ENCODE measurements at regions not wholly inside any gene's neighbourhood (a gene's known extent, or its start where the extent isn't known, plus 50 kb on each side); places are given as distances from the start of the nearest gene placed in this dataset.
A peak's percentile ranks its signal among the peaks of the same experiment; 100 is the strongest.

- no peak for DNase-seq (ENCODE audit: low read depth)
- TF ChIP-seq, protein P1, sequence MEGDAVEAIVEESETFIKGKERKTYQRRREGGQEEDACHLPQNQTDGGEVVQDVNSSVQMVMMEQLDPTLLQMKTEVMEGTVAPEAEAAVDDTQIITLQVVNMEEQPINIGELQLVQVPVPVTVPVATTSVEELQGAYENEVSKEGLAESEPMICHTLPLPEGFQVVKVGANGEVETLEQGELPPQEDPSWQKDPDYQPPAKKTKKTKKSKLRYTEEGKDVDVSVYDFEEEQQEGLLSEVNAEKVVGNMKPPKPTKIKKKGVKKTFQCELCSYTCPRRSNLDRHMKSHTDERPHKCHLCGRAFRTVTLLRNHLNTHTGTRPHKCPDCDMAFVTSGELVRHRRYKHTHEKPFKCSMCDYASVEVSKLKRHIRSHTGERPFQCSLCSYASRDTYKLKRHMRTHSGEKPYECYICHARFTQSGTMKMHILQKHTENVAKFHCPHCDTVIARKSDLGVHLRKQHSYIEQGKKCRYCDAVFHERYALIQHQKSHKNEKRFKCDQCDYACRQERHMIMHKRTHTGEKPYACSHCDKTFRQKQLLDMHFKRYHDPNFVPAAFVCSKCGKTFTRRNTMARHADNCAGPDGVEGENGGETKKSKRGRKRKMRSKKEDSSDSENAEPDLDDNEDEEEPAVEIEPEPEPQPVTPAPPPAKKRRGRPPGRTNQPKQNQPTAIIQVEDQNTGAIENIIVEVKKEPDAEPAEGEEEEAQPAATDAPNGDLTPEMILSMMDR (IDR thresholded peaks at IDR 0.05; ENCODE audit: low read depth, low read length) = no peak
- no peak for TF ChIP-seq MYC (IDR thresholded peaks at IDR 0.05; ENCODE audit: low read depth, low read length)
- no peak for TF ChIP-seq POLR2A (IDR thresholded peaks at IDR 0.05; ENCODE audit: extremely low read depth, insufficient read length)
- TF ChIP-seq, protein P2, sequence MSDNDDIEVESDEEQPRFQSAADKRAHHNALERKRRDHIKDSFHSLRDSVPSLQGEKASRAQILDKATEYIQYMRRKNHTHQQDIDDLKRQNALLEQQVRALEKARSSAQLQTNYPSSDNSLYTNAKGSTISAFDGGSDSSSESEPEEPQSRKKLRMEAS (IDR thresholded peaks at IDR 0.05; ENCODE audit: low read depth, low read length) = no peak
- no peak overlapping the region for H3K4me3 ChIP-seq (ENCODE audit: low read depth, low read length)
Measured at GRCh38 chr2:774436-774835, 97.2 kb upstream of the TMEM18 start.

- no peak for DNase-seq (ENCODE audit: low read depth)
- TF ChIP-seq MYC (IDR thresholded peaks at IDR 0.05; ENCODE audit: low read depth, low read length) (no peak), POLR2A (IDR thresholded peaks at IDR 0.05; ENCODE audit: extremely low read depth, insufficient read length) (no peak)
- TF ChIP-seq, protein P2 (IDR thresholded peaks at IDR 0.05; ENCODE audit: low read depth, low read length) = no peak
- TF ChIP-seq, protein P1 (IDR thresholded peaks at IDR 0.05; ENCODE audit: low read depth, low read length) = no peak
Measured at GRCh38 chr2:773256-774160, 96.3 kb upstream of the TMEM18 start.

DNA sequence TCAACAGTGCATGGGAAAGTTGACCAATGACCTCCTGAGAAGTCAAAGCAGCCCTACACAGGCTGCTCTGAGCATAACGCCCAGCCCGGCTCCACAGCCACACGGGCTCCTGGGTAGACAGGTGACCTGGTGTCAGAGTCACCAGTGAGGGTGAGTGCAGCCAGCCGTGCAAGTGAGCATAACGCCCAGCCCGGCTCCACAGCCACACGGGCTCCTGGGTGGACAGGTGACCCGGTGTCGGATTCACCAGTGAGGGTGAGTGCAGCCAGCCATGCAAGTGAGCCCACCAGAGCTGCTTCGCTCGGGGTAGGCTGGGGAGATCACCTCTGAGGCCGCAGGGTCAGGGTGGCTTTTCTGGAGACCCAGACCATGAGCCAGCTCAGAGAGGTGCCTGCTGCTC, 94.3 kb upstream of the TMEM18 start:
- DNase-seq (ENCODE audit: low read depth) = no peak
- TF ChIP-seq, protein P1 (IDR thresholded peaks at IDR 0.05; ENCODE audit: low read depth, low read length) = no peak
- TF ChIP-seq, protein P2 (IDR thresholded peaks at IDR 0.05; ENCODE audit: low read depth, low read length) = no peak
- no peak for TF ChIP-seq MYC (IDR thresholded peaks at IDR 0.05; ENCODE audit: low read depth, low read length)
- no peak for TF ChIP-seq POLR2A (IDR thresholded peaks at IDR 0.05; ENCODE audit: extremely low read depth, insufficient read length)
- H3K4me3 ChIP-seq (ENCODE audit: low read depth, low read length) = no peak overlapping the region

More at GRCh38 chr2:773256-774160, 96.3 kb upstream of the TMEM18 start:
- no peak overlapping the region for H3K4me3 ChIP-seq (ENCODE audit: low read depth, low read length)

DNA sequence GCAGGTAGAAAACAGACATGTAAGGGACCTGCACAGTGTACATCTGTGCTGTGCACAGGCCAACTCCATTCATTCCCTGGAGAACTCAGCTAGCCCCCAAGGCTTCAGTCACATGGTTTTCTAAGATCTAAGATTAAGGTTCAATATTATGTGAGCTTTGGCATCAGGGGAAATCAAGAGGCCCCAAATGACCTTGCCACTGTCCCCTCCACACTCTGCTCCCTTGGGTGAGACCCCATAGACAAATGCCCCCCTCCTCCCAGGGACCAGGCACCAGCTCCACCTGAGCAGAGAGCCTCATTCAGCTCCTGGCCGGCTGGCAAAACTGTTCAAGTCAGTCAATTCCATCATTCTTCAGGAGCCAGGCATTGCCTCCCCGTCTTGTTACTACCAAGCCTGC, 93.6 kb upstream of the TMEM18 start:
- TF ChIP-seq MYC (IDR thresholded peaks at IDR 0.05; ENCODE audit: low read depth, low read length) (no peak), POLR2A (IDR thresholded peaks at IDR 0.05; ENCODE audit: extremely low read depth, insufficient read length) (no peak)
- TF ChIP-seq, protein P2 (IDR thresholded peaks at IDR 0.05; ENCODE audit: low read depth, low read length) = no peak
- TF ChIP-seq, protein P1 (IDR thresholded peaks at IDR 0.05; ENCODE audit: low read depth, low read length) = no peak
- H3K4me3 ChIP-seq (ENCODE audit: low read depth, low read length) = no peak overlapping the region
- DNase-seq (ENCODE audit: low read depth) = no peak

DNA sequence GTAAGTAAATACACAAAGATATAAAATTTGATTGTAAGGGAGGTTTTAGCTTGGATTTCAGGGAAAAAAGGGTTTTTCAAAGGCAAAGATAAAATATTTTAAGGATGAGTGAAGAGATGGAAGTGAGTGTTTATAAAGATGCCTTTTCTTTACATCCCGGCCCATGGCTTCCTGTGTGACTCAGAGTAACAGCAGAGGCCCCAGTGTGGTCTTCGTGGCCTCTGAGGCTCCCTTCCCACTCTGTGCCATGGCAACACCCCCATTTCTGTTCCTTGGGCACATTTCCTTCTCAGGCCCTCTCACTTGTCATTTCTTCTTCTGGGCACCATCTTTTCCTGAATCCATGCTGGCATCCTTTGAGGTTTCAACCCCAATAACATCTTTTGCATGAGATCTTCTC, 92.6 kb upstream of the TMEM18 start:
- peak; percentile 82 for DNase-seq (ENCODE audit: low read depth)
- TF ChIP-seq, protein P1 (IDR thresholded peaks at IDR 0.05; ENCODE audit: low read depth, low read length) = no peak
- H3K4me3 ChIP-seq (ENCODE audit: low read depth, low read length) = no peak overlapping the region

Measured in NB4 (cell line).